ENCODE measurements at regions not wholly inside any gene's neighbourhood (a gene's known extent, or its start where the extent isn't known, plus 50 kb on each side); places are given as distances from the start of the nearest gene placed in this dataset.
A peak's percentile ranks its signal among the peaks of the same experiment; 100 is the strongest.

GRCh38 chr1:90107990-90108389 is 113.1 kb downstream of the ZNF326 start (continued):
- TF ChIP-seq, protein P1, sequence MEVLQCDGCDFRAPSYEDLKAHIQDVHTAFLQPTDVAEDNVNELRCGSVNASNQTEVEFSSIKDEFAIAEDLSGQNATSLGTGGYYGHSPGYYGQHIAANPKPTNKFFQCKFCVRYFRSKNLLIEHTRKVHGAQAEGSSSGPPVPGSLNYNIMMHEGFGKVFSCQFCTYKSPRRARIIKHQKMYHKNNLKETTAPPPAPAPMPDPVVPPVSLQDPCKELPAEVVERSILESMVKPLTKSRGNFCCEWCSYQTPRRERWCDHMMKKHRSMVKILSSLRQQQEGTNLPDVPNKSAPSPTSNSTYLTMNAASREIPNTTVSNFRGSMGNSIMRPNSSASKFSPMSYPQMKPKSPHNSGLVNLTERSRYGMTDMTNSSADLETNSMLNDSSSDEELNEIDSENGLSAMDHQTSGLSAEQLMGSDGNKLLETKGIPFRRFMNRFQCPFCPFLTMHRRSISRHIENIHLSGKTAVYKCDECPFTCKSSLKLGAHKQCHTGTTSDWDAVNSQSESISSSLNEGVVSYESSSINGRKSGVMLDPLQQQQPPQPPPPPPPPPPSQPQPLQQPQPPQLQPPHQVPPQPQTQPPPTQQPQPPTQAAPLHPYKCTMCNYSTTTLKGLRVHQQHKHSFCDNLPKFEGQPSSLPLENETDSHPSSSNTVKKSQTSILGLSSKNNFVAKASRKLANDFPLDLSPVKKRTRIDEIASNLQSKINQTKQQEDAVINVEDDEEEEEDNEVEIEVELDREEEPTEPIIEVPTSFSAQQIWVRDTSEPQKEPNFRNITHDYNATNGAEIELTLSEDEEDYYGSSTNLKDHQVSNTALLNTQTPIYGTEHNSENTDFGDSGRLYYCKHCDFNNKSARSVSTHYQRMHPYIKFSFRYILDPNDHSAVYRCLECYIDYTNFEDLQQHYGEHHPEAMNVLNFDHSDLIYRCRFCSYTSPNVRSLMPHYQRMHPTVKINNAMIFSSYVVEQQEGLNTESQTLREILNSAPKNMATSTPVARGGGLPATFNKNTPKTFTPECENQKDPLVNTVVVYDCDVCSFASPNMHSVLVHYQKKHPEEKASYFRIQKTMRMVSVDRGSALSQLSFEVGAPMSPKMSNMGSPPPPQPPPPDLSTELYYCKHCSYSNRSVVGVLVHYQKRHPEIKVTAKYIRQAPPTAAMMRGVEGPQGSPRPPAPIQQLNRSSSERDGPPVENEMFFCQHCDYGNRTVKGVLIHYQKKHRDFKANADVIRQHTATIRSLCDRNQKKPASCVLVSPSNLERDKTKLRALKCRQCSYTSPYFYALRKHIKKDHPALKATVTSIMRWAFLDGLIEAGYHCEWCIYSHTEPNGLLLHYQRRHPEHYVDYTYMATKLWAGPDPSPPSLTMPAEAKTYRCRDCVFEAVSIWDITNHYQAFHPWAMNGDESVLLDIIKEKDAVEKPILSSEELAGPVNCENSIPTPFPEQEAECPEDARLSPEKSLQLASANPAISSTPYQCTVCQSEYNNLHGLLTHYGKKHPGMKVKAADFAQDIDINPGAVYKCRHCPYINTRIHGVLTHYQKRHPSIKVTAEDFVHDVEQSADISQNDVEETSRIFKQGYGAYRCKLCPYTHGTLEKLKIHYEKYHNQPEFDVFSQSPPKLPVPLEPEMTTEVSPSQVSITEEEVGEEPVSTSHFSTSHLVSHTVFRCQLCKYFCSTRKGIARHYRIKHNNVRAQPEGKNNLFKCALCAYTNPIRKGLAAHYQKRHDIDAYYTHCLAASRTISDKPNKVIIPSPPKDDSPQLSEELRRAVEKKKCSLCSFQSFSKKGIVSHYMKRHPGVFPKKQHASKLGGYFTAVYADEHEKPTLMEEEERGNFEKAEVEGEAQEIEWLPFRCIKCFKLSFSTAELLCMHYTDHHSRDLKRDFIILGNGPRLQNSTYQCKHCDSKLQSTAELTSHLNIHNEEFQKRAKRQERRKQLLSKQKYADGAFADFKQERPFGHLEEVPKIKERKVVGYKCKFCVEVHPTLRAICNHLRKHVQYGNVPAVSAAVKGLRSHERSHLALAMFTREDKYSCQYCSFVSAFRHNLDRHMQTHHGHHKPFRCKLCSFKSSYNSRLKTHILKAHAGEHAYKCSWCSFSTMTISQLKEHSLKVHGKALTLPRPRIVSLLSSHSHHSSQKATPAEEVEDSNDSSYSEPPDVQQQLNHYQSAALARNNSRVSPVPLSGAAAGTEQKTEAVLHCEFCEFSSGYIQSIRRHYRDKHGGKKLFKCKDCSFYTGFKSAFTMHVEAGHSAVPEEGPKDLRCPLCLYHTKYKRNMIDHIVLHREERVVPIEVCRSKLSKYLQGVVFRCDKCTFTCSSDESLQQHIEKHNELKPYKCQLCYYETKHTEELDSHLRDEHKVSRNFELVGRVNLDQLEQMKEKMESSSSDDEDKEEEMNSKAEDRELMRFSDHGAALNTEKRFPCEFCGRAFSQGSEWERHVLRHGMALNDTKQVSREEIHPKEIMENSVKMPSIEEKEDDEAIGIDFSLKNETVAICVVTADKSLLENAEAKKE (CRISPR knock-in tag; IDR thresholded peaks at IDR 0.05) = no peak
- TF ChIP-seq, protein P2, sequence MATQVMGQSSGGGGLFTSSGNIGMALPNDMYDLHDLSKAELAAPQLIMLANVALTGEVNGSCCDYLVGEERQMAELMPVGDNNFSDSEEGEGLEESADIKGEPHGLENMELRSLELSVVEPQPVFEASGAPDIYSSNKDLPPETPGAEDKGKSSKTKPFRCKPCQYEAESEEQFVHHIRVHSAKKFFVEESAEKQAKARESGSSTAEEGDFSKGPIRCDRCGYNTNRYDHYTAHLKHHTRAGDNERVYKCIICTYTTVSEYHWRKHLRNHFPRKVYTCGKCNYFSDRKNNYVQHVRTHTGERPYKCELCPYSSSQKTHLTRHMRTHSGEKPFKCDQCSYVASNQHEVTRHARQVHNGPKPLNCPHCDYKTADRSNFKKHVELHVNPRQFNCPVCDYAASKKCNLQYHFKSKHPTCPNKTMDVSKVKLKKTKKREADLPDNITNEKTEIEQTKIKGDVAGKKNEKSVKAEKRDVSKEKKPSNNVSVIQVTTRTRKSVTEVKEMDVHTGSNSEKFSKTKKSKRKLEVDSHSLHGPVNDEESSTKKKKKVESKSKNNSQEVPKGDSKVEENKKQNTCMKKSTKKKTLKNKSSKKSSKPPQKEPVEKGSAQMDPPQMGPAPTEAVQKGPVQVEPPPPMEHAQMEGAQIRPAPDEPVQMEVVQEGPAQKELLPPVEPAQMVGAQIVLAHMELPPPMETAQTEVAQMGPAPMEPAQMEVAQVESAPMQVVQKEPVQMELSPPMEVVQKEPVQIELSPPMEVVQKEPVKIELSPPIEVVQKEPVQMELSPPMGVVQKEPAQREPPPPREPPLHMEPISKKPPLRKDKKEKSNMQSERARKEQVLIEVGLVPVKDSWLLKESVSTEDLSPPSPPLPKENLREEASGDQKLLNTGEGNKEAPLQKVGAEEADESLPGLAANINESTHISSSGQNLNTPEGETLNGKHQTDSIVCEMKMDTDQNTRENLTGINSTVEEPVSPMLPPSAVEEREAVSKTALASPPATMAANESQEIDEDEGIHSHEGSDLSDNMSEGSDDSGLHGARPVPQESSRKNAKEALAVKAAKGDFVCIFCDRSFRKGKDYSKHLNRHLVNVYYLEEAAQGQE (IDR thresholded peaks at IDR 0.05; ENCODE audit: unreplicated experiment) = no peak
- no peak for TF ChIP-seq ZNF114 (CRISPR knock-in tag; IDR thresholded peaks at IDR 0.05)
- no peak for TF ChIP-seq JUNB (IDR thresholded peaks at IDR 0.05; ENCODE audit: unreplicated experiment)

GRCh38 chr1:90106311-90106710 is 111.4 kb downstream of the ZNF326 start:
- no peak for ATAC-seq
- Histone ChIP-seq H3K27ac (ENCODE audit: low read depth) (no peak overlapping the region), H2AFZ (0 out of 2 replicates have a peak overlapping the region, but pooled peaks have one; percentile 40), H3F3A (replicated peaks; ENCODE audit: low read depth) (no peaks in the 10 kb centered on the region), H3K27me3 (ENCODE audit: insufficient read depth) (no peaks in the 10 kb centered on the region), H3K79me2 (replicated peaks; ENCODE audit: insufficient read depth) (no peaks in the 10 kb centered on the region), H3K9me2 (ENCODE audit: insufficient read depth) (no peaks in the 10 kb centered on the region), H3K4me2 (no peak overlapping the region), H3K4me1 (ENCODE audit: insufficient read depth) (no peaks in the 10 kb centered on the region), H4K20me1 (replicated peaks; ENCODE audit: insufficient read depth) (no peaks in the 10 kb centered on the region), H3K36me3 (ENCODE audit: insufficient read depth) (no peaks in the 10 kb centered on the region), H3K4me3 (no peak overlapping the region)
- Mint-ChIP-seq H3K9me3 (no peaks in the 10 kb centered on the region), H3K27me3 (ENCODE audit: insufficient read depth, low read depth, poor library complexity) (no peaks in the 10 kb centered on the region), H3K4me3 (no peak overlapping the region), H3K4me1 (peaks cover 5% of the 10 kb centered on the region; the same call in 2 of the 3 replicates), H3K27ac (no peak overlapping the region), H3K36me3 (ENCODE audit: low read depth) (no peaks in the 10 kb centered on the region)
- DNase-seq (ENCODE audit: low spot score) = no peak
- TF ChIP-seq EZH2phosphoT487 (IDR thresholded peaks at IDR 0.05; ENCODE audit: unreplicated experiment) = no peak
- TF ChIP-seq, protein P1 (CRISPR knock-in tag; IDR thresholded peaks at IDR 0.05) = no peak
- no peak for TF ChIP-seq POLR2AphosphoS5 (IDR thresholded peaks at IDR 0.05; ENCODE audit: low read depth)
- TF ChIP-seq ZNF331 (CRISPR knock-in tag; IDR thresholded peaks at IDR 0.05; ENCODE audit: low read depth) = no peak

All from GM23338 (cell line).